Esophagus (tissue), 2 donors: ENCODE measurements at regions not wholly inside any gene's neighbourhood (a gene's known extent, or its start where the extent isn't known, plus 50 kb on each side); places are given as distances from the start of the nearest gene placed in this dataset.
"Not testable (repeated sequence)": the region's sequence is repeated elsewhere in the genome, so short reads cannot be mapped to it uniquely, and the experiment has no call there.

Source experiments
- H3K27ac ChIP-seq, 2 donors: one replicate each; pipeline ENCODE4 v1.5.1; 2013; ENCODE audit warnings: low read depth in 2 of 2, mild to moderate bottlenecking in 2 of 2, inconsistent platforms in 1 of 2, low read length in 1 of 2, moderate library complexity in 1 of 2
- H3K27me3 ChIP-seq, 2 donors: one replicate each; pipeline ENCODE4 v1.6.1; 2013; ENCODE audit warnings: low read length in 2 of 2, control low read depth in 1 of 2, mild to moderate bottlenecking in 1 of 2; ENCODE audit not compliant: insufficient read depth in 2 of 2, control insufficient read depth in 1 of 2
- H3K36me3 ChIP-seq, 2 donors: one replicate each; pipeline ENCODE4 v1.6.1; 2013; ENCODE audit warnings: low read length in 1 of 2; ENCODE audit not compliant: control insufficient read depth in 2 of 2, insufficient read depth in 2 of 2
- H3K4me1 ChIP-seq, 2 donors: one replicate each; pipeline ENCODE4 v1.6.1; 2013; ENCODE audit warnings: low read length in 1 of 2; ENCODE audit not compliant: control insufficient read depth in 2 of 2, insufficient read depth in 2 of 2
- H3K4me3 ChIP-seq, 2 donors: one replicate each; pipeline ENCODE4 v1.5.1; 2013; ENCODE audit warnings: low read length in 2 of 2, mild to moderate bottlenecking in 2 of 2, low read depth in 1 of 2, moderate library complexity in 1 of 2
- H3K9me3 ChIP-seq, 2 donors: one replicate each; pipeline ENCODE4 v1.6.1; 2013; ENCODE audit warnings: mild to moderate bottlenecking in 2 of 2, low read depth in 1 of 2, low read length in 1 of 2, moderate library complexity in 1 of 2; ENCODE audit not compliant: control insufficient read depth in 2 of 2, insufficient read depth in 1 of 2
- WGBS, 2 donors: extraction: QIAGEN DNeasy Blood & Tissue Kit; methylation state at CpG; one replicate each; pipeline ENCODE4 v1.1.7; 2013; 5-methylcytosine and 5-hydroxymethylcytosine counted together
- donor health status: healthy with polysubstance abuse.
- donor health status: Bipolar disorder and iron deficiency.

- H3K27ac ChIP-seq, H3K4me3 ChIP-seq, H3K36me3 ChIP-seq, H3K9me3 ChIP-seq, H3K27me3 ChIP-seq, H3K4me1 ChIP-seq: not testable (repeated sequence)
- 100% methylated on average over 1 of the region's 1 CpG for WGBS, 2 donors
Measured at GRCh38 chr9:85834591-85834990, 92.8 kb upstream of the AGTPBP1 start.

- H3K27ac ChIP-seq, H3K36me3 ChIP-seq, H3K9me3 ChIP-seq, H3K27me3 ChIP-seq, H3K4me3 ChIP-seq, H3K4me1 ChIP-seq: not testable (repeated sequence)
- 92 to 96% methylated on average over 1 of the region's 1 CpG for WGBS, 2 donors
Measured at GRCh38 chr9:85843949-85844348, 97.0 kb upstream of the NAA35 start.

- not testable (repeated sequence) for H3K9me3 ChIP-seq, H3K27me3 ChIP-seq, H3K27ac ChIP-seq, H3K4me3 ChIP-seq, H3K36me3 ChIP-seq, H3K4me1 ChIP-seq
- WGBS, 2 donors, result 90 to 94% methylated on average over 2 of the region's 2 CpGs
Measured at GRCh38 chr9:85847782-85848181, 93.2 kb upstream of the NAA35 start.

- no peaks in the 10 kb centered on the region for H3K4me1 ChIP-seq
- no peaks in the 10 kb centered on the region for H3K36me3 ChIP-seq
- H3K9me3 ChIP-seq, result no peaks in the 10 kb centered on the region
- no peak overlapping the region for H3K27ac ChIP-seq
- 86 to 88% methylated on average over 5 of the region's 5 CpGs for WGBS, 2 donors
- H3K27me3 ChIP-seq, result no peaks in the 10 kb centered on the region
- H3K4me3 ChIP-seq, result no peak overlapping the region
Measured at GRCh38 chr9:85858056-85858750, 82.7 kb upstream of the NAA35 start.

GRCh38 chr9:85859765-85860164 is 81.2 kb upstream of the NAA35 start:
- Histone ChIP-seq H3K4me3 (no peak overlapping the region), H3K9me3 (no peaks in the 10 kb centered on the region), H3K27ac (no peak overlapping the region), H3K36me3 (no peaks in the 10 kb centered on the region), H3K4me1 (no peaks in the 10 kb centered on the region), H3K27me3 (no peaks in the 10 kb centered on the region)
- 60 to 68% methylated on average over 1 of the region's 1 CpG for WGBS, 2 donors

GRCh38 chr9:85861882-85862281 is 79.1 kb upstream of the NAA35 start:
- not testable (repeated sequence) for H3K4me3 ChIP-seq, H3K27me3 ChIP-seq, H3K4me1 ChIP-seq, H3K27ac ChIP-seq, H3K9me3 ChIP-seq, H3K36me3 ChIP-seq
- WGBS, 2 donors, result 97 to 100% methylated on average over 5 of the region's 5 CpGs

- Histone ChIP-seq H3K9me3 (no peaks in the 10 kb centered on the region), H3K27me3 (no peaks in the 10 kb centered on the region), H3K27ac (no peak overlapping the region), H3K36me3 (no peaks in the 10 kb centered on the region), H3K4me3 (no peak overlapping the region), H3K4me1 (no peaks in the 10 kb centered on the region)
- 95 to 98% methylated on average over 2 of the region's 2 CpGs for WGBS, 2 donors
Measured at GRCh38 chr9:85863875-85864274, 77.1 kb upstream of the NAA35 start.

GRCh38 chr9:85871008-85871407 is 69.9 kb upstream of the NAA35 start:
- Histone ChIP-seq H3K4me3 (no peak overlapping the region), H3K4me1 (no peaks in the 10 kb centered on the region), H3K9me3 (no peaks in the 10 kb centered on the region), H3K27me3 (no peaks in the 10 kb centered on the region), H3K27ac (no peak overlapping the region), H3K36me3 (no peaks in the 10 kb centered on the region)
- WGBS, 2 donors, result 72 to 79% methylated on average over 2 of the region's 2 CpGs

- H3K4me3 ChIP-seq, H3K27me3 ChIP-seq, H3K36me3 ChIP-seq, H3K27ac ChIP-seq, H3K4me1 ChIP-seq, H3K9me3 ChIP-seq: not testable (repeated sequence)
- WGBS, 2 donors, result 71 to 74% methylated on average over 5 of the region's 5 CpGs
Measured at GRCh38 chr9:85871683-85872082, 69.3 kb upstream of the NAA35 start.

- Histone ChIP-seq H3K4me3 (no peak overlapping the region), H3K4me1 (no peaks in the 10 kb centered on the region), H3K9me3 (no peaks in the 10 kb centered on the region), H3K36me3 (no peaks in the 10 kb centered on the region), H3K27me3 (no peaks in the 10 kb centered on the region), H3K27ac (no peak overlapping the region)
- 92 to 93% methylated on average over 6 of the region's 6 CpGs for WGBS, 2 donors
Measured at GRCh38 chr9:85872463-85872862, 68.5 kb upstream of the NAA35 start.
